GM18517 (cell line): ENCODE measurements at regions not wholly inside any gene's neighbourhood (a gene's known extent, or its start where the extent isn't known, plus 50 kb on each side); places are given as distances from the start of the nearest gene placed in this dataset.

ENCODE experiments used
- ATAC-seq: cut with Tn5 transposase; IDR thresholded peaks from one replicate; pipeline ENCODE4 v1.9.1; 2021; ENCODE audit warnings: mild to moderate bottlenecking, moderate library complexity; ENCODE audit not compliant: unreplicated experiment

- no peak for ATAC-seq
These were observed 99.4 kb upstream of the PARP11 start for GRCh38 chr12:3972576-3972975.

GRCh38 chr12:3968523-3968922 lies 95.3 kb upstream of the PARP11 start:
- no peak for ATAC-seq

- ATAC-seq = no peak
These were observed 94.5 kb upstream of the PARP11 start for GRCh38 chr12:3967556-3968160.

GRCh38 chr12:3966376-3966775 lies 93.2 kb upstream of the PARP11 start:
- ATAC-seq = no peak

GRCh38 chr12:3965046-3965445 lies 91.8 kb upstream of the PARP11 start:
- no peak for ATAC-seq

- ATAC-seq = no peak
These were observed 91.2 kb upstream of the PARP11 start for GRCh38 chr12:3964439-3964838.

- ATAC-seq = no peak
These were observed 89.7 kb upstream of the PARP11 start for GRCh38 chr12:3962631-3963483.

GRCh38 chr12:3961591-3961990 lies 88.4 kb upstream of the PARP11 start:
- no peak for ATAC-seq

- ATAC-seq = no peak
These were observed 86.8 kb upstream of the PARP11 start for GRCh38 chr12:3959799-3960560.

- ATAC-seq = no peak
These were observed 85.3 kb upstream of the PARP11 start for GRCh38 chr12:3958534-3958933.

GRCh38 chr12:3951380-3952135 lies 78.4 kb upstream of the PARP11 start:
- no peak for ATAC-seq

- ATAC-seq = no peak
These were observed 77.6 kb upstream of the PARP11 start for GRCh38 chr12:3950714-3951320.

GRCh38 chr12:3947781-3948180 lies 74.6 kb upstream of the PARP11 start:
- no peak for ATAC-seq

GRCh38 chr12:3945671-3946070 lies 72.5 kb upstream of the PARP11 start:
- no peak for ATAC-seq

GRCh38 chr12:3944620-3945019 lies 71.4 kb upstream of the PARP11 start:
- ATAC-seq = no peak

- no peak for ATAC-seq
These were observed 64.9 kb upstream of the PARP11 start for GRCh38 chr12:3938042-3938544.

GRCh38 chr12:3935078-3935477 lies 61.9 kb upstream of the PARP11 start:
- ATAC-seq = no peak

- ATAC-seq = no peak
These were observed 60.6 kb upstream of the PARP11 start for GRCh38 chr12:3933819-3934192.

GRCh38 chr12:3933074-3933818 lies 60.0 kb upstream of the PARP11 start:
- no peak for ATAC-seq

- no peak for ATAC-seq
These were observed 58.6 kb upstream of the PARP11 start for GRCh38 chr12:3931776-3932175.
